Breast epithelium (tissue), 3 donors: ENCODE measurements at regions not wholly inside any gene's neighbourhood (a gene's known extent, or its start where the extent isn't known, plus 50 kb on each side); places are given as distances from the start of the nearest gene placed in this dataset.

ENCODE experiments used
- CTCF ChIP-seq, 3 donors: fragments of 450-650 bp; IDR thresholded peaks; one replicate each; pipeline ENCODE4 v1.5.1; 2016 to 2017; ENCODE audit warnings: antibody characterized with exemption in 3 of 3, mild to moderate bottlenecking in 3 of 3, moderate library complexity in 3 of 3
- POLR2A ChIP-seq: fragments of 450-650 bp; IDR thresholded peaks from one replicate; pipeline ENCODE4 v1.6.1; 2016; ENCODE audit warnings: antibody characterized with exemption, mild to moderate bottlenecking, moderate library complexity

- no peak for TF ChIP-seq CTCF (IDR thresholded peaks at IDR 0.05)
- no peak for TF ChIP-seq POLR2A
Observed at GRCh38 chr3:118766306-118766669, 268.4 kb downstream of the IGSF11 start.
